GM12872 (cell line): ENCODE measurements at regions not wholly inside any gene's neighbourhood (a gene's known extent, or its start where the extent isn't known, plus 50 kb on each side); places are given as distances from the start of the nearest gene placed in this dataset.

ENCODE experiments used
- TF ChIP-seq, protein P1 (sequence below): IDR thresholded peaks from 3 replicates; pipeline ENCODE4 v1.5.1; 2011; ENCODE audit warnings: low read depth, mild to moderate bottlenecking, low read length, moderate library complexity; ENCODE audit not compliant: insufficient read depth

DNA sequence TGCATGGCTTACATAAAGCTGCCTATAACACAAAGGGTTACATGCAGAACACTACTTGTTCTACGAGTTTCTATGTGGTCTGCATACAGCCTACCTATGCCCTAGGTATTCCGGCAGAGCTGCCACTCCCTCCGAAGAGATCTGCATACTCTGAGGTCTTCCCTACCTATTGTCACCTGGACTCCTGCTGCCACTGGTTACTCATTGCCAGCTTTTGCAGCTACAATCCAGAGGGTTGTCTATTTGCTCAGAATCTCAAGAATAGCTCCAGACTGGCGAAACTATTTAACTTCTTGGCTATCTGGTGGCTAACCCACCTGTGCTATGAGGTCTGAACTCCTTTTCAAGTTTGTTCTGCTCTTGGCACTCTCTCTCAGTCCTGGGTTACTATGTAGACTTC lies 323.3 kb downstream of the BMP2 start:
- TF ChIP-seq, protein P1, sequence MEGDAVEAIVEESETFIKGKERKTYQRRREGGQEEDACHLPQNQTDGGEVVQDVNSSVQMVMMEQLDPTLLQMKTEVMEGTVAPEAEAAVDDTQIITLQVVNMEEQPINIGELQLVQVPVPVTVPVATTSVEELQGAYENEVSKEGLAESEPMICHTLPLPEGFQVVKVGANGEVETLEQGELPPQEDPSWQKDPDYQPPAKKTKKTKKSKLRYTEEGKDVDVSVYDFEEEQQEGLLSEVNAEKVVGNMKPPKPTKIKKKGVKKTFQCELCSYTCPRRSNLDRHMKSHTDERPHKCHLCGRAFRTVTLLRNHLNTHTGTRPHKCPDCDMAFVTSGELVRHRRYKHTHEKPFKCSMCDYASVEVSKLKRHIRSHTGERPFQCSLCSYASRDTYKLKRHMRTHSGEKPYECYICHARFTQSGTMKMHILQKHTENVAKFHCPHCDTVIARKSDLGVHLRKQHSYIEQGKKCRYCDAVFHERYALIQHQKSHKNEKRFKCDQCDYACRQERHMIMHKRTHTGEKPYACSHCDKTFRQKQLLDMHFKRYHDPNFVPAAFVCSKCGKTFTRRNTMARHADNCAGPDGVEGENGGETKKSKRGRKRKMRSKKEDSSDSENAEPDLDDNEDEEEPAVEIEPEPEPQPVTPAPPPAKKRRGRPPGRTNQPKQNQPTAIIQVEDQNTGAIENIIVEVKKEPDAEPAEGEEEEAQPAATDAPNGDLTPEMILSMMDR = no peak

DNA sequence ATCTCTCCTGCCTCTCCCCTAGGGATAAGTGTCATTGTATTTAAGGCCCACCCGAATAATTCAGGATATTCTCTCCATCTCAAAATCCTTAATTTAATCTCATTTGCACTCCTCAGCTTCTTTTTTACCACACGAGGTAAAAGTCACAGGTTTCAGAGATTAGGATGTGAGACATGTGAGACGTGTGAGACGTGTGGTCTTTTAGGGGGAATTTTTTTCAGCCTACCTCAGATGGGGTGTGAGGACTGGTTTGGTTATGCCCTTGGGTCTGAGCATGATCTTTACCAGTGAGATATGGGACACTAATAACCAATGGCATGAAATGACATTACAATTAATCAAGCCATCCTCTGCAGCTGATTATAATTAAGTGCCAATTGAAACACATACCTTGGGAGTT lies 324.2 kb downstream of the BMP2 start:
- TF ChIP-seq, protein P1 = no peak

DNA sequence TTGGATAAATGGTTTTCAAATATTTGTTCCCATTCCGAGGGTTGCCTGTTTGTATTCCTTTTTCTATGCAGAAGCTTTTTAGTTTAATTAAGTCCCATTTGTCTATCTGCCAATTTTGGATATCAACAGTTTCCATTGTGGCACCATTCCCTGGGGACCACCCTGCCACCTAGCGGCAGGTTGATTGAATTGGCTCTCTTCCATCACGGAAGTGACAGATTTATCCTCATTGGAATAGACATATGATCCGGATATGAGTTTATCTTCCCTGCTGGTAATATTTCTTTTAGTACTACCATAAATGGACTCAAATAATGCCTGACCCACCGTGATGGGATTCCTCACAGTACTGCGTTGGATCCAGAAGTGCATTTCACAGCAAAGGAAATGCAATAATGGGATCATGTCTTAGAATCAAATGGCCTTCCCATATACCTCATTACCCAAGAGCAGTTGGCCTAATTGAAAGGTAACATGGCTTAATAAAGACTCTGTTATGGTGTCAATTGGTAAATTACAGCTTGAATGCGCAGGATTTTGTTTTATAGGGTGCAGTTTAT lies 327.0 kb downstream of the BMP2 start:
- TF ChIP-seq, protein P1 = peak; percentile 81

DNA sequence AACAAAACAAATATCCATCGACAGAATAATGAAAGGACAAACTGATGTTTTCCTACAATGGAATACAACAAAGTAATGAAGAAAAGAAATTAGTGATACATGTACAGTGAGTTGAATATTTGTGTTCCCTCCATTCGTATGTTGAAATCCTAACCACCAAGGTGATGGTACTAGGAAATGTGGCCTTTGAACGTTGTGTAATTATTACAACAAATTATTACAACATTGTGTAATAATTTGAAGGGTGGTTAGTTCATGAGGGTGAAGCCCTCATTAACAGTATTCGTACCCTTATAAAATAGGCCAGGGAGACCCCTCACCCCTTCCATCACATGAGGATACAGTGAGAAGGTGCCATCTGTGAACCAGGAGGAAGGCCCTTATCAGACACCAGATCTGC lies 339.4 kb downstream of the BMP2 start:
- TF ChIP-seq, protein P1 = no peak

DNA sequence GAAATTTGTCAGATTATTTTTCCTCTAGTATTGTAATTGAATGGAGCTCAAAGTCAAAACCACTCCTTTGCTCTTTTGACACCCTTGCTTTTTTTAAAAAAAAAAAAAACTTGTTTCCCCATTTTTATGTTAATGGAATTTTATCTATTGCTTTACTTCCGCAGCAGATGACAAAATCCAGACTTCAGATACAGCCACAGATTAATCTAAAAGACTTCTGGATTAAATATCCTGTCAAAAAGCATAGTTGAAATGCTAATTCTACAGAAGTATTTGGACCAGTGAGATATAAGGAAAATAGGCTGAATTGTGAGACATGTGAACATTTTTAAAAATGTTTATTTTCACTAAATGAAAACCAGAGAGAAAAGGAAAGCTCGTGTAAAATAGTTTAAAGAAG lies 341.4 kb downstream of the BMP2 start:
- TF ChIP-seq, protein P1 = no peak

DNA sequence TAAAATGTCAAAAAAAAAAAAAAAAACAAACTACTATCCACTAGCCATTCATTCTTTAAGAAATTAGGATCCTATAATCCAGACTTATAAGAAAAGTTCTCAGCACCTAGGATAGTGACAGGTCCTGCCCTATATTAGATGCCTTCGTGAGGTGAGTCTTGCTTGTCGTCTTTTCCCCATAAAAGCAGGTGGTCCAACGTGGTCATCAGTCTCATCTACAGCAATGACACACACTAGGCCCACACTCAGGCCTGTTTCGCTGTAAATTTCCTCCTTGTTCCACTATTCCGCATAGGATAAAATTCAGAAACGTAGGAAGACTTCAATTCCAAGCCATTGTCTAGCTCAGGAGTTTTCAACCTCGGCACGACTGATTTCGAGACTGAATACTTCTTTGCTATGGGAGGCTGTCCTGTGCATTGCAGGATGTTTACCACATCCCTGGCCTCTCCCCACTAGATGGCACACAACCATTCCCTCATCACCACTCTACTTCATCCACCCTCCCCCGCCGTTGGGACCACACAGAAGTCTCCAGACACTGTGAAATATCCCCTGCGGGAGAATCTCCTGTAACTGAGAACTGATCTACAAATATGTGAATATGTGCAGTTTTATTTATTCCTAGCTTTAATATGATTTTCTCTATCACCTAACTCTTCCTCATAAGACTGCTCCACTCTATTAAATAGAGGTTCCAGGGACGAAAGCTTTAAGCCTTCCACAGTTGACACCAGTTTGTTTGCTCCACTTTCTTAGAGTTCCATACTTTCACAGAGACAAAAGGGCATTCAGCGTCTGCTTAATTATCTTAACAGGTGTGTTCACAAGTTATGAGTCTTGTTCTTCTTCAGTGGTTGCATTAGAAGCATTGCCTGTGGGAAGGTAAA lies 346.3 kb downstream of the BMP2 start:
- TF ChIP-seq, protein P1 = peak; percentile 77

DNA sequence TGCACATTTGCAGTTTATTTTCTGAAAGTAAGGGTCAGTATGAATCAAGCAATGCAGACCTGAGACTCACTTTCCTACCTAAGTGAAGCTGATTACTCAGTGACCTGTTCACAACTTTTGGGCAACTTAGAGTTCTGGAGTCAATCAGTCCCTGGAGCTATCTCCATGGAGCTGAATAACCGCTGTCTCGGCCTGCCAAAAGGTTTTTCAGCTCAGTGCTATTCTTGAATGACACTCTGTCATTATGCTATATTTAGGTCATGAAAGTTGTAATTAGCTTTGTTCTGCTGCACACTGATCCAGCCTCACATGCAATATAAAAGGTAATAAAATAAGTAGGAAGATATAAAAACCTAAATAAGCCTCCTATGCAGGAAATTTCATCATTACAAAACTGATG lies 356.0 kb downstream of the BMP2 start:
- TF ChIP-seq, protein P1 = no peak
